ENCODE measurements at regions not wholly inside any gene's neighbourhood (a gene's known extent, or its start where the extent isn't known, plus 50 kb on each side); places are given as distances from the start of the nearest gene placed in this dataset.

- TF ChIP-seq, protein P1, sequence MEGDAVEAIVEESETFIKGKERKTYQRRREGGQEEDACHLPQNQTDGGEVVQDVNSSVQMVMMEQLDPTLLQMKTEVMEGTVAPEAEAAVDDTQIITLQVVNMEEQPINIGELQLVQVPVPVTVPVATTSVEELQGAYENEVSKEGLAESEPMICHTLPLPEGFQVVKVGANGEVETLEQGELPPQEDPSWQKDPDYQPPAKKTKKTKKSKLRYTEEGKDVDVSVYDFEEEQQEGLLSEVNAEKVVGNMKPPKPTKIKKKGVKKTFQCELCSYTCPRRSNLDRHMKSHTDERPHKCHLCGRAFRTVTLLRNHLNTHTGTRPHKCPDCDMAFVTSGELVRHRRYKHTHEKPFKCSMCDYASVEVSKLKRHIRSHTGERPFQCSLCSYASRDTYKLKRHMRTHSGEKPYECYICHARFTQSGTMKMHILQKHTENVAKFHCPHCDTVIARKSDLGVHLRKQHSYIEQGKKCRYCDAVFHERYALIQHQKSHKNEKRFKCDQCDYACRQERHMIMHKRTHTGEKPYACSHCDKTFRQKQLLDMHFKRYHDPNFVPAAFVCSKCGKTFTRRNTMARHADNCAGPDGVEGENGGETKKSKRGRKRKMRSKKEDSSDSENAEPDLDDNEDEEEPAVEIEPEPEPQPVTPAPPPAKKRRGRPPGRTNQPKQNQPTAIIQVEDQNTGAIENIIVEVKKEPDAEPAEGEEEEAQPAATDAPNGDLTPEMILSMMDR (IDR thresholded peaks at IDR 0.05): no peak
- TF ChIP-seq POLR2A (IDR thresholded peaks at IDR 0.05; ENCODE audit: low read depth) (no peak), EP300 (IDR thresholded peaks at IDR 0.05) (no peak)
Observed at GRCh38 chr9:86521322-86521721, 167.1 kb upstream of the TUT7 start.

Data from esophagus muscularis mucosa (tissue), 4 donors.